ENCODE measurements at regions not wholly inside any gene's neighbourhood (a gene's known extent, or its start where the extent isn't known, plus 50 kb on each side); places are given as distances from the start of the nearest gene placed in this dataset.

DNA sequence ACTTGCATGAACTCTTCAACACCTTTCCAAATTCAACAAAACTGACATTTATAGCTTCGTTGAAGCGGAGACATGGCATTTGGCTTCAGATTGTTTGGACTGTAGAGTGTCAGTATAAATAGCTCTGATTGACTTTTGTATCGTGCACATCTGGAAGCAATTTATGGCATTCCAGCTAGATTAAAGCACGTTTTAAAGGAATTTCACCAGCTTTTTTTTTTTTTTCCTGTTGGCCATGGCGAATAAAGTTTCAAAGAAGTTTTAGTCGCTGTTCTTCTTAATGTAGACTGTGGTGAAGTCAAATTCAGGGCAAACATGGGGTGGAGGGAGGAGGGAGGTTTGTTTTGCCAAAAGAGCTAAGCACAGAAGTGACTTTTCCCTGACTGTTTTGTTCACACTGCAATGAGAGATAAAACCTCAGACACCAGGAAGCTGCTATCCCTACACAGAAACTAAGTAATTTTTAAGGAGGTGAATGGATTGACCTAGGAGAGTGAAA lies 391.0 kb upstream of the RARB start:
- H2AFZ ChIP-seq (ENCODE audit: low read depth, low read length) = no peak overlapping the region
- no peak overlapping the region for H3K27ac ChIP-seq (ENCODE audit: insufficient read depth, low read depth, low read length)
- H3K9me3 ChIP-seq (replicated peaks; ENCODE audit: control insufficient read depth, insufficient read depth, low read length) = no peaks in the 10 kb centered on the region
- TF ChIP-seq FOS (IDR thresholded peaks at IDR 0.05; ENCODE audit: borderline replicate concordance, insufficient read depth, low read length) (no peak), MYC (IDR thresholded peaks at IDR 0.05; ENCODE audit: low read depth, low read length) (no peak), POLR2AphosphoS5 (IDR thresholded peaks at IDR 0.05; ENCODE audit: insufficient read depth, low read depth, low read length) (no peak), GATA2 (IDR thresholded peaks at IDR 0.05; ENCODE audit: insufficient read depth, insufficient read length, low read depth, low read length) (no peak), EZH2 (IDR thresholded peaks at IDR 0.05; ENCODE audit: borderline replicate concordance, low read depth, low read length, severe bottlenecking) (no peak), POLR2A (IDR thresholded peaks at IDR 0.05; ENCODE audit: low read depth, low read length) (no peak), JUN (IDR thresholded peaks at IDR 0.05; ENCODE audit: borderline replicate concordance, insufficient read depth, insufficient read length, low read depth) (no peak)
- TF ChIP-seq, protein P1, sequence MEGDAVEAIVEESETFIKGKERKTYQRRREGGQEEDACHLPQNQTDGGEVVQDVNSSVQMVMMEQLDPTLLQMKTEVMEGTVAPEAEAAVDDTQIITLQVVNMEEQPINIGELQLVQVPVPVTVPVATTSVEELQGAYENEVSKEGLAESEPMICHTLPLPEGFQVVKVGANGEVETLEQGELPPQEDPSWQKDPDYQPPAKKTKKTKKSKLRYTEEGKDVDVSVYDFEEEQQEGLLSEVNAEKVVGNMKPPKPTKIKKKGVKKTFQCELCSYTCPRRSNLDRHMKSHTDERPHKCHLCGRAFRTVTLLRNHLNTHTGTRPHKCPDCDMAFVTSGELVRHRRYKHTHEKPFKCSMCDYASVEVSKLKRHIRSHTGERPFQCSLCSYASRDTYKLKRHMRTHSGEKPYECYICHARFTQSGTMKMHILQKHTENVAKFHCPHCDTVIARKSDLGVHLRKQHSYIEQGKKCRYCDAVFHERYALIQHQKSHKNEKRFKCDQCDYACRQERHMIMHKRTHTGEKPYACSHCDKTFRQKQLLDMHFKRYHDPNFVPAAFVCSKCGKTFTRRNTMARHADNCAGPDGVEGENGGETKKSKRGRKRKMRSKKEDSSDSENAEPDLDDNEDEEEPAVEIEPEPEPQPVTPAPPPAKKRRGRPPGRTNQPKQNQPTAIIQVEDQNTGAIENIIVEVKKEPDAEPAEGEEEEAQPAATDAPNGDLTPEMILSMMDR (IDR thresholded peaks at IDR 0.05; ENCODE audit: extremely low read depth in 1 of 2, insufficient read depth in 1 of 2, low read depth in 1 of 2, low read length in 2 of 2) = no peak
- TF ChIP-seq, protein P2, sequence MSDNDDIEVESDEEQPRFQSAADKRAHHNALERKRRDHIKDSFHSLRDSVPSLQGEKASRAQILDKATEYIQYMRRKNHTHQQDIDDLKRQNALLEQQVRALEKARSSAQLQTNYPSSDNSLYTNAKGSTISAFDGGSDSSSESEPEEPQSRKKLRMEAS (IDR thresholded peaks at IDR 0.05; ENCODE audit: insufficient read depth, insufficient read length) = no peak
- no peak overlapping the region for H3K4me2 ChIP-seq (ENCODE audit: insufficient read depth, low read length)
- BruUV-seq (replicated peaks) = no TSS peak
- no peaks in the 10 kb centered on the region for H3K36me3 ChIP-seq (ENCODE audit: control insufficient read depth in 2 of 2, extremely low read depth in 1 of 2, insufficient read depth in 2 of 2, low read length in 2 of 2)
- POLR2A ChIA-PET = no interaction called here
- no peak for FAIRE-seq
- intact Hi-C loops (cut with micrococcal nuclease) (no loop called here), dilution Hi-C loops (cut with MboI; ENCODE audit: extremely low pct_ligation_motif_present, low sequenced_read_pairs) (no loop called here)
- H3K9me1 ChIP-seq (replicated peaks; ENCODE audit: control insufficient read depth, extremely low read depth, insufficient read depth, low read length) = no peaks in the 10 kb centered on the region
- H3K9ac ChIP-seq (replicated peaks; ENCODE audit: extremely low read depth, insufficient read depth, low read length) = no peak overlapping the region
- no peak for DNase-seq (ENCODE audit: low read depth, low spot score)
- no peaks in the 10 kb centered on the region for H3K27me3 ChIP-seq (ENCODE audit: control insufficient read depth in 2 of 2, insufficient read depth in 2 of 2, low read length in 2 of 2)
- no peaks in the 10 kb centered on the region for H3K79me2 ChIP-seq (ENCODE audit: control insufficient read depth, insufficient read depth, low read length)
- H3K4me1 ChIP-seq (ENCODE audit: control insufficient read depth, extremely low read depth, insufficient read depth, low read length) = no peaks in the 10 kb centered on the region
- CTCF ChIA-PET = interaction anchor here (1.2 to 3.3 kb wide), 3 partner anchors 15 to 556 kb away, joined by 3 to 14 read pairs (median 6); no protein-coding TSS in a partner anchor
- H3K4me3 ChIP-seq (replicated peaks in 1 of 3; ENCODE audit: insufficient read depth in 1 of 3, low read depth in 1 of 3, low read length in 3 of 3) = no peak overlapping the region
- no peaks in the 10 kb centered on the region for H4K20me1 ChIP-seq (replicated peaks; ENCODE audit: control insufficient read depth, extremely low read depth, insufficient read depth, low read length)

All from endothelial cell of umbilical vein (primary cell).